Neural crest cell (in vitro differentiated cells): ENCODE measurements at regions not wholly inside any gene's neighbourhood (a gene's known extent, or its start where the extent isn't known, plus 50 kb on each side); places are given as distances from the start of the nearest gene placed in this dataset.

ENCODE experiments used
- DNase-seq: peaks from one replicate; pipeline ENCODE4 v3.0.0; 2021; ENCODE audit warnings: low read depth, mixed read lengths, low spot score
- H3K27ac Mint-ChIP-seq: one replicate; pipeline ENCODE4 v1.8.0; 2021; ENCODE audit warnings: mild to moderate bottlenecking, mixed read lengths; ENCODE audit not compliant: unreplicated experiment
- H3K27me3 Mint-ChIP-seq: 2 replicates; pipeline ENCODE4 v1.8.0; 2021; ENCODE audit warnings: low read depth, mild to moderate bottlenecking, mixed read lengths
- H3K36me3 Mint-ChIP-seq: 2 replicates; pipeline ENCODE4 v1.8.0; 2021; ENCODE audit warnings: low read depth, mild to moderate bottlenecking, mixed read lengths
- H3K4me1 Mint-ChIP-seq: 2 replicates; pipeline ENCODE4 v1.8.0; 2021; ENCODE audit warnings: mixed read lengths
- H3K4me3 Mint-ChIP-seq: one replicate; pipeline ENCODE4 v1.8.0; 2021; ENCODE audit warnings: mild to moderate bottlenecking, mixed read lengths
- H3K9me3 Mint-ChIP-seq: 2 replicates; pipeline ENCODE4 v1.8.0; 2021; ENCODE audit warnings: mixed read lengths
- CTCF ChIP-seq: fragments of 200-600 bp; sonication (generic); conservative IDR thresholded peaks from 2 replicates; pipeline ENCODE4 v1.5.0; 2021; ENCODE audit warnings: antibody characterized with exemption, mild to moderate bottlenecking

GRCh38 chr7:131000389-131000788, 266.4 kb upstream of the KLF14 start:
- H3K4me3 Mint-ChIP-seq = no peak overlapping the region
- no peak overlapping the region for H3K27ac Mint-ChIP-seq
- TF ChIP-seq CTCF = no peak
- H3K4me1 Mint-ChIP-seq = peaks cover under 1% of the 10 kb centered on the region
- no peaks in the 10 kb centered on the region for H3K36me3 Mint-ChIP-seq
- no peaks in the 10 kb centered on the region for H3K27me3 Mint-ChIP-seq
- no peaks in the 10 kb centered on the region for H3K9me3 Mint-ChIP-seq
- no peak for DNase-seq

GRCh38 chr7:131000873-131001272, 266.9 kb upstream of the KLF14 start:
- Mint-ChIP-seq H3K27me3 (no peaks in the 10 kb centered on the region), H3K9me3 (no peaks in the 10 kb centered on the region), H3K4me3 (no peak overlapping the region), H3K4me1 (no peaks in the 10 kb centered on the region), H3K36me3 (no peaks in the 10 kb centered on the region), H3K27ac (no peak overlapping the region)
- no peak for DNase-seq
- TF ChIP-seq CTCF = no peak

- H3K27ac Mint-ChIP-seq = no peak overlapping the region
- H3K36me3 Mint-ChIP-seq = no peaks in the 10 kb centered on the region
- H3K4me3 Mint-ChIP-seq = no peak overlapping the region
- no peaks in the 10 kb centered on the region for H3K27me3 Mint-ChIP-seq
- H3K4me1 Mint-ChIP-seq = peaks cover 4% of the 10 kb centered on the region
- H3K9me3 Mint-ChIP-seq = no peaks in the 10 kb centered on the region
- DNase-seq = no peak
- no peak for TF ChIP-seq CTCF
Measured at GRCh38 chr7:131002600-131002999, 268.6 kb upstream of the KLF14 start.

GRCh38 chr7:131003634-131004033, 269.6 kb upstream of the KLF14 start:
- Mint-ChIP-seq H3K27ac (no peak overlapping the region), H3K4me1 (peaks cover 5% of the 10 kb centered on the region), H3K36me3 (no peaks in the 10 kb centered on the region), H3K4me3 (no peak overlapping the region), H3K27me3 (no peaks in the 10 kb centered on the region), H3K9me3 (no peaks in the 10 kb centered on the region)
- no peak for DNase-seq
- no peak for TF ChIP-seq CTCF

- H3K9me3 Mint-ChIP-seq = no peaks in the 10 kb centered on the region
- H3K27ac Mint-ChIP-seq = no peak overlapping the region
- TF ChIP-seq CTCF = no peak
- no peaks in the 10 kb centered on the region for H3K36me3 Mint-ChIP-seq
- no peaks in the 10 kb centered on the region for H3K27me3 Mint-ChIP-seq
- no peak overlapping the region for H3K4me3 Mint-ChIP-seq
- DNase-seq = no peak
- peaks cover 5% of the 10 kb centered on the region for H3K4me1 Mint-ChIP-seq
Measured at GRCh38 chr7:131004371-131004770, 270.4 kb upstream of the KLF14 start.
